ENCODE measurements at regions not wholly inside any gene's neighbourhood (a gene's known extent, or its start where the extent isn't known, plus 50 kb on each side); places are given as distances from the start of the nearest gene placed in this dataset.

- Histone ChIP-seq H3K4me3 (ENCODE audit: low read depth, low read length) (no peak overlapping the region), H3K9me3 (ENCODE audit: severe bottlenecking) (peaks cover 2% of the 10 kb centered on the region)
- TF ChIP-seq CTCF (IDR thresholded peaks at IDR 0.05; ENCODE audit: low read depth, low read length), result no peak
These were observed 51.7 kb upstream of the AJAP1 start for GRCh38 chr1:4602462-4603294.

GRCh38 chr1:4603295-4604110 is 50.9 kb upstream of the AJAP1 start:
- H3K27ac ChIP-seq, result no peak overlapping the region
- DNase-seq, result no peak
- no peaks in the 10 kb centered on the region for H3K9me3 ChIP-seq (ENCODE audit: severe bottlenecking)
- H3K27me3 ChIP-seq (ENCODE audit: insufficient read depth, low read depth, severe bottlenecking), result peaks cover 75% of the 10 kb centered on the region
- H3K4me3 ChIP-seq (ENCODE audit: low read depth, low read length), result no peak overlapping the region
- H3K36me3 ChIP-seq, result no peaks in the 10 kb centered on the region
- no peak for TF ChIP-seq CTCF (IDR thresholded peaks at IDR 0.05; ENCODE audit: low read depth, low read length)

More at GRCh38 chr1:4602462-4603294, 51.7 kb upstream of the AJAP1 start:
- Histone ChIP-seq H3K27me3 (ENCODE audit: insufficient read depth, low read depth, severe bottlenecking) (peaks cover 75% of the 10 kb centered on the region), H3K27ac (no peak overlapping the region), H3K36me3 (no peaks in the 10 kb centered on the region)
- no peak for DNase-seq
